ENCODE measurements at regions not wholly inside any gene's neighbourhood (a gene's known extent, or its start where the extent isn't known, plus 50 kb on each side); places are given as distances from the start of the nearest gene placed in this dataset.
"Not testable (repeated sequence)": the region's sequence is repeated elsewhere in the genome, so short reads cannot be mapped to it uniquely, and the experiment has no call there.

DNA sequence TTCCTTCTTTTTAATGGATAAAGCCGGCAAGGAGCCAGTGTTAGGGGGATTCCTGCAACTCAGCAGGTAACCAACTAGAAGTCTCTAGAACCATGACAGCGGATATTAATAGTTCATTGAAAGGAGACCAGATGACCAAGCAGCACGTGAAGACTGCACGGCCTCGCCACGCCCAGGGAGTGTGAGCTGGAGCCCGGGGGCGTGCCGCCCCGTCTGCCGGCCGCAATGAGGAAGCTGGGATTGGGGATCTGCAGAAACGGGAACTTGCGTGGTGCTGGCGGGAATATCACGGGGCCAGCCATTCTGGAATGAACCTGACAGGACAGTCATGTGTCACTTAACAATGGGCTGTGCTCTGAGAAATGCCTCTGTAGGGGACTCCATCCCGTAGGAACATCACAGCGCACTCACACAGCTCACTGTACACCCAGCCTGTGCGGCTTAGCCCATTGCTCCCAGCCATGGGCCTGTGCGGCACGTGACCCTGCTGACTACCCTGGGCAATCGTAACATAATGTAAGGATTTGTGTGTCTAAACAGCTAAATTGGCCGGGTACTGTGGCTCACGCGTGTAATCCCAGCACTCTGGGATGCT lies 4092.8 kb upstream of the TPTE start:
- H3K4me3 ChIP-seq (ENCODE audit: insufficient read depth, low read depth, low read length); H3K27me3 ChIP-seq (ENCODE audit: insufficient read depth, low read length); H3K9me3 ChIP-seq (ENCODE audit: insufficient read depth, low read depth, low read length); H3K4me1 Mint-ChIP-seq (ENCODE audit: low read depth, unreplicated experiment); H3K36me3 ChIP-seq (ENCODE audit: insufficient read depth, low read length); H3K27ac ChIP-seq (ENCODE audit: low read depth, low read length); DNase-seq (ENCODE audit: low read depth); H3K9ac ChIP-seq (ENCODE audit: low read length); H3K4me1 ChIP-seq (ENCODE audit: insufficient read depth, low read length); H3K79me2 ChIP-seq (ENCODE audit: insufficient read depth, low read length); H3K9me3 Mint-ChIP-seq (ENCODE audit: unreplicated experiment); H4K20me1 ChIP-seq (ENCODE audit: insufficient read depth, low read length); H3K4me2 ChIP-seq (ENCODE audit: low read length); H3K4me3 Mint-ChIP-seq (ENCODE audit: unreplicated experiment); FAIRE-seq; H2AFZ ChIP-seq (ENCODE audit: low read depth, low read length); H3K36me3 Mint-ChIP-seq (ENCODE audit: low read depth, unreplicated experiment); H3K27me3 Mint-ChIP-seq (ENCODE audit: low read depth, unreplicated experiment); H3K27ac Mint-ChIP-seq (ENCODE audit: unreplicated experiment): not testable (repeated sequence)

DNA sequence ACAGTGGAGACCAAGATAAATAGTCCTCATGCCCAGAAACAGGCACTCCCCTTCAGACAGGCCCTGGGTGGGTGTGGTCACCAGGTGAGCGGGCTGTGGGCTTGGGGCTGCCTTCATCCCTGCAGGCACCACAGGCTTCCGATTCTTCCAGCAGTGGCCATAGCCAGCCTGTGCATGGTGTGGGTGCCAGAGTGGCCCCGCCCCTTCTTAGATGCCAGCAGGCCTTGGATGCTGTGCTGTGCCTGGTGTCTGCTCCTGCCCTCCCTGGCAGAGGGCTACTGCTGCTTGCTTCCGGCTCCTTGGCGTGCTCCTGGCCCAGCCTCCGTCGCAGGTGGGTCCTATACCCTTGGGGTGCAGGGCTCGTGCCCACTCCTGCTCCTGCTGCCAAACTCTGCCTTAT lies 4091.5 kb upstream of the TPTE start:
- not testable (repeated sequence) for H3K27ac Mint-ChIP-seq (ENCODE audit: unreplicated experiment); H3K27me3 ChIP-seq (ENCODE audit: insufficient read depth, low read length); H3K9me3 ChIP-seq (ENCODE audit: insufficient read depth, low read depth, low read length); H3K4me3 Mint-ChIP-seq (ENCODE audit: unreplicated experiment); H3K4me1 Mint-ChIP-seq (ENCODE audit: low read depth, unreplicated experiment); DNase-seq (ENCODE audit: low read depth); H3K9me3 Mint-ChIP-seq (ENCODE audit: unreplicated experiment); H4K20me1 ChIP-seq (ENCODE audit: insufficient read depth, low read length); H3K4me2 ChIP-seq (ENCODE audit: low read length); H2AFZ ChIP-seq (ENCODE audit: low read depth, low read length); H3K4me1 ChIP-seq (ENCODE audit: insufficient read depth, low read length); H3K36me3 ChIP-seq (ENCODE audit: insufficient read depth, low read length); H3K9ac ChIP-seq (ENCODE audit: low read length); H3K4me3 ChIP-seq (ENCODE audit: insufficient read depth, low read depth, low read length); H3K27ac ChIP-seq (ENCODE audit: low read depth, low read length); H3K36me3 Mint-ChIP-seq (ENCODE audit: low read depth, unreplicated experiment); FAIRE-seq; H3K27me3 Mint-ChIP-seq (ENCODE audit: low read depth, unreplicated experiment); H3K79me2 ChIP-seq (ENCODE audit: insufficient read depth, low read length)

DNA sequence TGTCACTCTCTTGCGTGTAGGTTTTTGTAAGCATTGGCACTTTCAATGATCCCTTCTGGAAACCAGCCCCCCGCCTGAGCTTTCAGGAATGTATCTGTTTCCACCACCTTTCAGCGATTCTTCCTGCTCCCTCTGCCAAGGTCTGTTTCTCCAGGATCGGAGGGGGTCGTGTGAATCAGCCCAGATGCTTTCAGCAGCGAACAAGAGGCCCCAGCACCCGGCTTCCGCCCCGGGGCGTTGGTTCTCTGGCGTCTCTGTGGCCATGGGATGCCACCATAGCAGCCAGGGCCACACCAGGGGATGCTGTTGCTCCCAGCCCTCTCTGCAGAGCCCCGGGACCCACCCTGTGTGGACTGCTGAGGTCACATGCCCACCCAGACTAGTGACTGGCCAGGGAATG lies 4088.2 kb upstream of the TPTE start:
- H4K20me1 ChIP-seq (ENCODE audit: insufficient read depth, low read length); H3K27me3 Mint-ChIP-seq (ENCODE audit: low read depth, unreplicated experiment): not testable (repeated sequence)

DNA sequence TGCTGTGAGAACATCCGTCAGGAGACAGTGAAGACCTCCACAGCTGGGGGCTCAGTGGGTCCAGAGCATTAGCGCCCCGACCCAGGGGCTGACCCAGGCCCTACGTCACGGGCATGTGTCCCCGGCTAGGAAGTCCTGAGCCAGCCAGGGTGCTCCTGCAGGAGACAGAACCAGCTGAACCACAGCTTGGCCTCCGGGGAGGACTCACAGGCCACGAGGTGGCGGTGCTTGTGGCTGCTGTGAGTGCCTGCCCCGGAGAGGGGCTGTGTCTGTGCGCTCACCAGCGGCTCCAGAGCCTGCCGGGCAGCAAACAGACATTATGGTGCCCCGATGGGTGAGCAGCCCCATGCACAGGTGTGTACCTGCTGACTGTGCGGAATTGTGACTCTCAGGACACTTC lies 4085.2 kb upstream of the TPTE start:
- not testable (repeated sequence) for H3K4me3 Mint-ChIP-seq (ENCODE audit: unreplicated experiment)

More for the DNA sequence above, 4088.2 kb upstream of the TPTE start:
- H3K79me2 ChIP-seq (ENCODE audit: insufficient read depth, low read length); DNase-seq (ENCODE audit: low read depth); H3K4me3 Mint-ChIP-seq (ENCODE audit: unreplicated experiment); H3K9me3 Mint-ChIP-seq (ENCODE audit: unreplicated experiment); H3K36me3 ChIP-seq (ENCODE audit: insufficient read depth, low read length); H3K36me3 Mint-ChIP-seq (ENCODE audit: low read depth, unreplicated experiment); FAIRE-seq; H3K4me2 ChIP-seq (ENCODE audit: low read length); H3K27ac Mint-ChIP-seq (ENCODE audit: unreplicated experiment); H3K27me3 ChIP-seq (ENCODE audit: insufficient read depth, low read length); H3K27ac ChIP-seq (ENCODE audit: low read depth, low read length); H3K9me3 ChIP-seq (ENCODE audit: insufficient read depth, low read depth, low read length); H3K9ac ChIP-seq (ENCODE audit: low read length); H3K4me1 ChIP-seq (ENCODE audit: insufficient read depth, low read length); H2AFZ ChIP-seq (ENCODE audit: low read depth, low read length); H3K4me1 Mint-ChIP-seq (ENCODE audit: low read depth, unreplicated experiment); H3K4me3 ChIP-seq (ENCODE audit: insufficient read depth, low read depth, low read length): not testable (repeated sequence)

DNA sequence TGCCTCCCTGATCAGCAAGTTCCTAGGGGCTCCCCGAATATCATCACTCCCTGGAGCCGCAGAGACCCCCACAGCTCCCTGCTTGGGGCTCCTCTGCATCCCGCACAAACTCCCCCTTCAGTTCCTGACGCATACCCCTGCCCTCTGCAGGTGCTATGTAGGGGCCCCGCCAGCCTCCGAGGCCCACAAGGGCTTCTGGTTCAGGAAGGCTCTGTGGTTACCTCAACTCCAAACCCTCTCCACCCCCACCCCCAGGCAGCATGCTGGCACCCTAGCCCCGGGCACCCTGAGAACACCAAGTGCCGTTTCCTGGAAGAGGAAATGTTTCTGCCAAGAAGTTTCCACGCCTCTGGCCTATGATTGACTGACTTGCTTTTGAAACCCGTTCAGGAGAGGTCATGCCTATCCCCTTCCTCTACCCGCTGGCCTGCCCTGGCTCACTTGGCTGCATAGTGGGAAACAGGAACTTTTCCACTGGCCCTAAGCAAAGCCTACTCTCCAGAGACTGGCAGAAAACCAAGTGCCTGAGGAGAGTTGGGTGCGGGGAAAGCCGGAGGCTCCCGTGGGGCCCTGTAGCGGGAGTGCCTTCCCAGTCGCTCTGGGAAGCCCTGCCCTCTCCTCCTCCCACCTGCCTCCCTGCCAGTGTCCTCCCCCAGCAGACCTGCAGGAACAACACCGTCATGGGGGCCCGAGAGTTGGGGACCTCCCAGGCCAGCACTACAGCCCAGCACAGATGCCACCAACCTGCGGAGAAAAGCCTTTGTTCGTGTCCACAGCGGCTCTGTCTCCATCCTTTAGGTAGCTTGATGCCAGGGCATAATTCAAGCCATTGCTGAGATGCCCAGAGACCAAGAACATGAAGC lies 4084.2 kb upstream of the TPTE start:
- not testable (repeated sequence) for H3K4me3 ChIP-seq (ENCODE audit: insufficient read depth, low read depth, low read length); H3K36me3 Mint-ChIP-seq (ENCODE audit: low read depth, unreplicated experiment); H3K27ac ChIP-seq (ENCODE audit: low read depth, low read length); H3K9ac ChIP-seq (ENCODE audit: low read length); H3K9me3 ChIP-seq (ENCODE audit: insufficient read depth, low read depth, low read length); H4K20me1 ChIP-seq (ENCODE audit: insufficient read depth, low read length); DNase-seq (ENCODE audit: low read depth); H3K79me2 ChIP-seq (ENCODE audit: insufficient read depth, low read length); H2AFZ ChIP-seq (ENCODE audit: low read depth, low read length); H3K4me1 Mint-ChIP-seq (ENCODE audit: low read depth, unreplicated experiment); H3K9me3 Mint-ChIP-seq (ENCODE audit: unreplicated experiment); H3K36me3 ChIP-seq (ENCODE audit: insufficient read depth, low read length); H3K4me1 ChIP-seq (ENCODE audit: insufficient read depth, low read length); H3K27me3 ChIP-seq (ENCODE audit: insufficient read depth, low read length); H3K27ac Mint-ChIP-seq (ENCODE audit: unreplicated experiment); FAIRE-seq; H3K27me3 Mint-ChIP-seq (ENCODE audit: low read depth, unreplicated experiment); H3K4me2 ChIP-seq (ENCODE audit: low read length); H3K4me3 Mint-ChIP-seq (ENCODE audit: unreplicated experiment)

More for the DNA sequence above, 4085.2 kb upstream of the TPTE start:
- not testable (repeated sequence) for H3K9ac ChIP-seq (ENCODE audit: low read length); FAIRE-seq; H3K9me3 ChIP-seq (ENCODE audit: insufficient read depth, low read depth, low read length); H2AFZ ChIP-seq (ENCODE audit: low read depth, low read length); H3K4me1 Mint-ChIP-seq (ENCODE audit: low read depth, unreplicated experiment); H3K4me3 ChIP-seq (ENCODE audit: insufficient read depth, low read depth, low read length); DNase-seq (ENCODE audit: low read depth); H3K4me2 ChIP-seq (ENCODE audit: low read length); H3K27ac Mint-ChIP-seq (ENCODE audit: unreplicated experiment); H3K36me3 Mint-ChIP-seq (ENCODE audit: low read depth, unreplicated experiment); H3K79me2 ChIP-seq (ENCODE audit: insufficient read depth, low read length); H3K27me3 ChIP-seq (ENCODE audit: insufficient read depth, low read length); H3K27me3 Mint-ChIP-seq (ENCODE audit: low read depth, unreplicated experiment); H3K4me1 ChIP-seq (ENCODE audit: insufficient read depth, low read length); H3K27ac ChIP-seq (ENCODE audit: low read depth, low read length); H4K20me1 ChIP-seq (ENCODE audit: insufficient read depth, low read length); H3K9me3 Mint-ChIP-seq (ENCODE audit: unreplicated experiment); H3K36me3 ChIP-seq (ENCODE audit: insufficient read depth, low read length)

DNA sequence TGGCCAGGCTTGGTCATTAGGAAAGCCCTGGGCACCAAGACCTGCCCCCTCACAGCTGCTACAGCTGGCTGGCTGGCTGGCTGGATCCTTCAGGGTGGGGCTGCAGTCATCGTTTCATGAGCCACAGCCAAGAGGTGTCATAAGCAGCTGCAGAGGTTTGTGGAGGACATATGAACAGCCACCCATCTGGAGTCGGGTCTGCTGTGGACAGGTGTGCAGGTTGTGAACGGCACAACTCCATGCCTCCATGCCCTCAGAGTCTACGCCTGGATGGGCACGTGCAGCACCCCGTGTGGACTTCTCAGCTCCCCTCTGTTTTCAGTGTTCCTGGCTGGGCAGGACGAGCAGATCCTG lies 4083.6 kb upstream of the TPTE start:
- not testable (repeated sequence) for H3K9me3 ChIP-seq (ENCODE audit: insufficient read depth, low read depth, low read length); H2AFZ ChIP-seq (ENCODE audit: low read depth, low read length); H3K27ac ChIP-seq (ENCODE audit: low read depth, low read length); H3K79me2 ChIP-seq (ENCODE audit: insufficient read depth, low read length); H3K4me3 ChIP-seq (ENCODE audit: insufficient read depth, low read depth, low read length); H3K36me3 ChIP-seq (ENCODE audit: insufficient read depth, low read length); H3K4me1 Mint-ChIP-seq (ENCODE audit: low read depth, unreplicated experiment); H3K4me1 ChIP-seq (ENCODE audit: insufficient read depth, low read length); H3K27me3 Mint-ChIP-seq (ENCODE audit: low read depth, unreplicated experiment); H3K27ac Mint-ChIP-seq (ENCODE audit: unreplicated experiment); H3K9ac ChIP-seq (ENCODE audit: low read length); H3K4me2 ChIP-seq (ENCODE audit: low read length); H3K36me3 Mint-ChIP-seq (ENCODE audit: low read depth, unreplicated experiment); FAIRE-seq; H4K20me1 ChIP-seq (ENCODE audit: insufficient read depth, low read length); H3K27me3 ChIP-seq (ENCODE audit: insufficient read depth, low read length); H3K9me3 Mint-ChIP-seq (ENCODE audit: unreplicated experiment); H3K4me3 Mint-ChIP-seq (ENCODE audit: unreplicated experiment); DNase-seq (ENCODE audit: low read depth)

All from astrocyte (in vitro differentiated cells and primary cell).